Panc1 (cell line): ENCODE measurements at regions not wholly inside any gene's neighbourhood (a gene's known extent, or its start where the extent isn't known, plus 50 kb on each side); places are given as distances from the start of the nearest gene placed in this dataset.
A peak's percentile ranks its signal among the peaks of the same experiment; 100 is the strongest.
"Not testable (repeated sequence)": the region's sequence is repeated elsewhere in the genome, so short reads cannot be mapped to it uniquely, and the experiment has no call there.

Experiments
- ATAC-seq: fragments of 200-7000 bp; cut with Tn5 transposase; 2 replicates; pipeline ENCODE4 v1.9.1; 2020; ENCODE audit warnings: mild to moderate bottlenecking, moderate library complexity
- BruUV-seq: library from RNA; stranded (reverse); fragments of 400-500 nt; replicated peaks from 2 replicates; lab custom pipeline; 2021; lab: Mats Ljungman, UMichigan
- CTCF ChIA-PET: fragments of 300-600 bp; sonication (Branson Sonifier 250); formaldehyde crosslinking; loops from one replicate; lab custom pipeline; 2022; ENCODE audit warnings: antibody characterized with exemption; lab: Charles Lee
- POLR2A ChIA-PET: fragments of 300-600 bp; sonication (Branson Sonifier 250); formaldehyde crosslinking; loops from one replicate; lab custom pipeline; 2022; ENCODE audit warnings: antibody characterized with exemption; lab: Charles Lee
- DNase-seq: peaks from one replicate; pipeline ENCODE4 v3.0.0-alpha.2; 2010; ENCODE audit warnings: low read depth, low spot score
- H3K27ac ChIP-seq: 2 replicates; pipeline ENCODE4 v1.5.1; 2011; ENCODE audit warnings: mild to moderate bottlenecking, low read length, inconsistent platforms
- H3K27me3 ChIP-seq: fragments of 200-500 bp; sonication (Bioruptor generic); 2 replicates; pipeline ENCODE4 v1.6.0; 2014; ENCODE audit warnings: low read length, inconsistent platforms; ENCODE audit not compliant: control insufficient read depth, insufficient read depth
- H3K36me3 ChIP-seq: fragments of 200-500 bp; sonication (Bioruptor generic); 2 replicates; pipeline ENCODE4 v1.5.1; 2014; ENCODE audit warnings: inconsistent platforms, mild to moderate bottlenecking, low read length, moderate library complexity; ENCODE audit not compliant: control insufficient read depth, insufficient read depth
- H3K4me1 ChIP-seq: 2 replicates; pipeline ENCODE4 v1.5.1; 2011; ENCODE audit warnings: inconsistent platforms, mild to moderate bottlenecking, low read length, moderate library complexity; ENCODE audit not compliant: control insufficient read depth, insufficient read depth
- H3K4me3 ChIP-seq, 2 experiments: 2 replicates each; pipeline ENCODE4 v1.5.1; 2011 to 2012; ENCODE audit warnings: low read depth in 2 of 2, low read length in 2 of 2, mild to moderate bottlenecking in 2 of 2, inconsistent platforms in 1 of 2, moderate library complexity in 1 of 2
- H3K9me3 ChIP-seq: fragments of 200-500 bp; sonication (Bioruptor generic); 2 replicates; pipeline ENCODE4 v1.5.1; 2014; ENCODE audit warnings: low read depth, mild to moderate bottlenecking, inconsistent platforms, low read length, moderate library complexity; ENCODE audit not compliant: control insufficient read depth, insufficient read depth
- in situ Hi-C: cut with HindIII; loops from 2 replicates; pipeline ENCODE4 v1.10.0; 2016; ENCODE audit warnings: low sequenced_read_pairs, low pct_unique_long_range_greater_than_20kb
- intact Hi-C: fragments of 100-400 bp; cut with micrococcal nuclease; formaldehyde crosslinking; loops from one replicate; pipeline ENCODE4 v1.10.0; 2022; ENCODE audit not compliant: unreplicated experiment

DNA sequence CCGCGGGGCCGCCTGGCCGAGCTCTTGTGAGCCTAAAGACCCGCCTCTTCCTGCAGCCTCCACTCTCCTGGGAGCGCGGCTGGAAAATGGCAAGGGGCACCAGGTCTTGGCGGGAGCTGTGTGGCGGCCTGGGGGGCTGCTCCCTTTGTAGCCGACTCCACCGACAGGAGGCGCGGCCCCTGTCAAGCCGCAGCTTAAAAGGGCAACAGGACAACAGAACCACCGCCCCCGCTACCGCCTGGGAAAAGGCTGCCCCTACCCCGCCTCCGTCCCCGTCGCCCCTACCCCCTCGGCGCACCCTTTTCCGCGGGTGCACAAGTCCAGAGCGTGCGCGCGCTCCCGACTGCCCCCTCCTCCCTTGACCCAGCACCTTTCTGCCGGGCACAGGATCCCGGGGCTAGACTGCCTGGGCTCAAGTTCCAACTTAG lies 60.3 kb downstream of the GOLGA8K start:
- POLR2A ChIA-PET, H3K4me3 ChIP-seq, BruUV-seq, H3K9me3 ChIP-seq, in situ Hi-C loops, H3K27ac ChIP-seq, H3K4me1 ChIP-seq, intact Hi-C loops, DNase-seq, H3K27me3 ChIP-seq, CTCF ChIA-PET, H3K36me3 ChIP-seq: not testable (repeated sequence)
- ATAC-seq = peak; percentile 67

DNA sequence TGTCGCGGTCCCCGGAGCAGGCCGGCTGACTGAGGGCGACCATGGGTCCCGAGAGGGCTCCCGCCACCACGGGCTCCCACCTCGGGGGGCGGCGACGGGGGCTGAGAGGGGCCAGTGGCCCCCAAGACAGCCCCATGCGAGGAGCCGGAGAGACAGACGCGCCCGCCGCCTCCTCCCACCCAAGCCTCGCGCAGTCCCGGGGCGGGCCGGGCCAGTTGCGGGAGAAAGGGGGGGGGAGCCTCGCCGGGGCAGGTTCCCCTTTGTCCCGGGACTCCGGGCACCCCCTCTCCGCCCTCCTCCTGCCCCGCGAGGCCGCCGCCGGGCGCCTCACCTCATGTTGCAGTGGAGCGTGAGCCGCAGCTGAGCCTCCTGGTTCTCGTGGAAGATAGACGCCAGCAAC lies 60.8 kb downstream of the GOLGA8K start:
- DNase-seq, CTCF ChIA-PET, in situ Hi-C loops, intact Hi-C loops, H3K27me3 ChIP-seq, H3K36me3 ChIP-seq, H3K4me3 ChIP-seq, ATAC-seq, H3K27ac ChIP-seq, H3K4me1 ChIP-seq, H3K9me3 ChIP-seq, BruUV-seq, POLR2A ChIA-PET: not testable (repeated sequence)

DNA sequence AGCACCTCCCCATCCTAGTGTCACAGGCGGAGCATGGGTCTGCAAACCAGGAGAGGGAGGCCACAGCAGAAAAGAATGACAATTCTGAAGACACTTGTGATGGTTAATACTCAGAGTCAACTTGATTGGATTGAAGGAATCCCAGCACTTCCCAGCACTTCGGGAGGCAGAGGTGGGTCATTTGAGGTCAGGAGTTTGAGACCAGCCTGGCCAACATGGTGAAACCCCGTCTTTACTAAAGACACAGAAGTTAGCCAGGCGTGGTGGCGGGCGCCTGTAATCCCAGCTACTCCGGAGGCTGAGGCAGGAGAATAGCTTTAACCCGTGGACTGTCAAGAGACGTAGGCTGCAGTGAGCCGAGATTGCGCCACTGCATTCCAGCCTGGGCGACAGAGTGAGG lies 61.6 kb downstream of the GOLGA8K start:
- CTCF ChIA-PET, POLR2A ChIA-PET, H3K36me3 ChIP-seq, BruUV-seq, in situ Hi-C loops, H3K27ac ChIP-seq, DNase-seq, H3K27me3 ChIP-seq, H3K9me3 ChIP-seq, H3K4me1 ChIP-seq, intact Hi-C loops, H3K4me3 ChIP-seq, ATAC-seq: not testable (repeated sequence)

DNA sequence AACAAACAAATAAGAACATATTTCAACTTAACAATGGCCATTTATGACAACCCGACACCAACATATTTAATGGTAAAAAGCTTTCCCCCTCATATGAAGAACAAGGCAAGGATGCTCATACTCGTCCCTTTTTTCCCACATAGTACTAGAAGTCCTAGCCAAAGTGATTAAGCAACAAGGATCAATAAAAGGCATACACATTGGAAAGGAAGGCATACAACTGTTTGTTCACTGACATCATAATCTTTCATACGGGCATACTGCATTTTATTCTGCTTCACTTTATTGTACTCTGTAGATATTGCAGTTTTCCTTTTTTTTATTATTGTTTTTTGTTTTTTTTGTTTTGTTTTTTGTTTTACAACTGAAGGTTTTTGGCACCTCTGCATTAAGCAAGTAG lies 66.3 kb downstream of the GOLGA8K start:
- POLR2A ChIA-PET, H3K4me3 ChIP-seq, H3K27me3 ChIP-seq, DNase-seq, BruUV-seq, intact Hi-C loops, in situ Hi-C loops, H3K4me1 ChIP-seq, H3K27ac ChIP-seq, CTCF ChIA-PET, ATAC-seq, H3K9me3 ChIP-seq, H3K36me3 ChIP-seq: not testable (repeated sequence)

DNA sequence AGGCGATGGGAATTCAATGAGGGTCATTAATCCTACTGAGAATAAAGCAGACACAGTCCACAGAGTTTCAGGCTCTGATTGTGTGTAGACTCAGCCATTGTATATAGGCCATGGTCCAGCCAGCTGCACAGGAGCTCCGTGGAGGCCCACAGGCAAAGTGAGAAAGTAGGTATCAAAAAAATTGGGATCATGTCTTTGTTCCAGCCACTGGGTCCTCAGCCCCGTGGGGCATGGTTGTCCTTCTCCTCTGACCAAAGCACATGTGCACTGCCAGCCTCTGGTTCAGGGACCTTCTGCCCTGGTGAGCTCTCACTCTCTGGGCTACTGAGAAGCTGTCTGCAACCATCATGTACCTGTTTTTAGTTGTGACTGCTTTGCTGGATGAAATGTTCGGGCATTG lies 79.7 kb downstream of the GOLGA8K start:
- H3K36me3 ChIP-seq, H3K4me1 ChIP-seq, in situ Hi-C loops, H3K4me3 ChIP-seq, ATAC-seq, BruUV-seq, H3K9me3 ChIP-seq, CTCF ChIA-PET, POLR2A ChIA-PET, H3K27me3 ChIP-seq, intact Hi-C loops, DNase-seq, H3K27ac ChIP-seq: not testable (repeated sequence)

DNA sequence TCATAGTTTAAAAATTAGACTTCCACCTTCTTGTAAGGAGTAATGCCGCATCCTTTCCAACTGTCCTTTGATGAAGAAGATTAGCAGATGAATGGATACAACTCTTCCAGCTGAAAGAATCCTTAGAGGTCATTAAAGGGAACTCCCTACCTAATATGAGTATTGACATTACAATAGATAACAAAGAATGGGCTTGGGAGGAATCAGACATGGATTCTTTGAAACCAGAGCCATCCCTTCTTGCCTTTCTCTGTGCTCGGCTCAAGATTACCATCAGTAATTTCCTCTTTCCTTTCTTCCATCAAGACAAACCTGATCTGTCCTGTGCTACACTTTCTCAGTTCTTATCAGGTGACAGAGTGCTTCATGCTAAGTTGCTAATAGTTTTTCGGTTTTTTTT lies 83.8 kb downstream of the GOLGA8K start:
- H3K9me3 ChIP-seq, H3K27ac ChIP-seq, CTCF ChIA-PET, BruUV-seq, in situ Hi-C loops, DNase-seq, H3K36me3 ChIP-seq, H3K27me3 ChIP-seq, H3K4me1 ChIP-seq, intact Hi-C loops, ATAC-seq, H3K4me3 ChIP-seq, POLR2A ChIA-PET: not testable (repeated sequence)

DNA sequence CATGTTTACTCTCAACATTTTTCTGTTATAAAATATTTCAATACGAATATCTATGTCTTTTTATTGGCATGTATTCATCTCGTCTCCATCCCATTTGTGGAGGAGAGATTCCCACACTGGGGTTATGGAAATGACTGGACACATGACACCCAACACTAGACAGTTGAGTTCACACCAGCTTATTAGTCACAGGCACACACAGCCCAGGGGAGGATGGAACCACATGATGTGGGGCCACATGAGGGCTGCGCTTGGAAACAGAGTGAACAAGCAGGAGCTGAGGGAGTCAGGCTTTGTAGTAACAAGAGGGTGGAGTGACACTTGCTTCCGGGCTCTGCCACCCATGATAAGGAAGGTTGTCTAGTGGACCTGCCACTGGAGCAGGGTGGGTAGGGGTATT lies 86.6 kb downstream of the GOLGA8K start:
- H3K4me3 ChIP-seq, H3K4me1 ChIP-seq, H3K9me3 ChIP-seq, BruUV-seq, H3K36me3 ChIP-seq, H3K27me3 ChIP-seq, CTCF ChIA-PET, POLR2A ChIA-PET, ATAC-seq, DNase-seq, in situ Hi-C loops, intact Hi-C loops, H3K27ac ChIP-seq: not testable (repeated sequence)
